ENCODE measurements at regions not wholly inside any gene's neighbourhood (a gene's known extent, or its start where the extent isn't known, plus 50 kb on each side); places are given as distances from the start of the nearest gene placed in this dataset.
"Not testable (repeated sequence)": the region's sequence is repeated elsewhere in the genome, so short reads cannot be mapped to it uniquely, and the experiment has no call there.

- DNase-seq (ENCODE audit: low read depth in 2 of 2): no peak
Measured at GRCh38 chr21:23899561-23899960, 1707.7 kb downstream of the MRPL39 start.

- DNase-seq (ENCODE audit: low read depth in 2 of 2): no peak
Measured at GRCh38 chr21:23890652-23891051, 1716.6 kb downstream of the MRPL39 start.

- DNase-seq (ENCODE audit: low read depth in 2 of 2): peak in 1 of 2 experiments; percentile 1
Measured at GRCh38 chr21:23887725-23888306, 1719.5 kb downstream of the MRPL39 start.

- DNase-seq (ENCODE audit: low read depth in 2 of 2): no peak
Measured at GRCh38 chr21:23886828-23887724, 1720.2 kb downstream of the MRPL39 start.

GRCh38 chr21:23881783-23882182, 1725.5 kb downstream of the MRPL39 start:
- no peak for DNase-seq (ENCODE audit: low read depth in 2 of 2)

GRCh38 chr21:23876925-23877558, 1730.2 kb downstream of the MRPL39 start:
- no peak for DNase-seq (ENCODE audit: low read depth in 2 of 2)

GRCh38 chr21:23874271-23874670, 1733.0 kb downstream of the MRPL39 start:
- DNase-seq (ENCODE audit: low read depth in 2 of 2): no peak

- no peak for DNase-seq (ENCODE audit: low read depth in 2 of 2)
Measured at GRCh38 chr21:23861911-23862504, 1745.3 kb downstream of the MRPL39 start.

GRCh38 chr21:23858878-23859277, 1748.4 kb downstream of the MRPL39 start:
- DNase-seq (ENCODE audit: low read depth in 2 of 2): no peak

GRCh38 chr21:23853796-23854379, 1753.4 kb downstream of the MRPL39 start:
- no peak for DNase-seq (ENCODE audit: low read depth in 2 of 2)

GRCh38 chr21:23837564-23837963, 1769.7 kb downstream of the MRPL39 start:
- DNase-seq (ENCODE audit: low read depth in 2 of 2): no peak

- no peak for DNase-seq (ENCODE audit: low read depth in 2 of 2)
Measured at GRCh38 chr21:23822760-23823159, 1784.5 kb downstream of the MRPL39 start.

- DNase-seq (ENCODE audit: low read depth in 2 of 2): no peak
Measured at GRCh38 chr21:23817337-23817736, 1789.9 kb downstream of the MRPL39 start.

GRCh38 chr21:23812485-23812884, 1794.8 kb downstream of the MRPL39 start:
- no peak for DNase-seq (ENCODE audit: low read depth in 2 of 2)

- DNase-seq (ENCODE audit: low read depth in 2 of 2): no peak
Measured at GRCh38 chr21:23811805-23812204, 1795.5 kb downstream of the MRPL39 start.

- DNase-seq (ENCODE audit: low read depth in 2 of 2): no peak
Measured at GRCh38 chr21:23809573-23809972, 1797.7 kb downstream of the MRPL39 start.

GRCh38 chr21:23806966-23807548, 1800.2 kb downstream of the MRPL39 start:
- DNase-seq (ENCODE audit: low read depth in 2 of 2): not testable (repeated sequence)

GRCh38 chr21:23804866-23805265, 1802.4 kb downstream of the MRPL39 start:
- no peak for DNase-seq (ENCODE audit: low read depth in 2 of 2)

- no peak for DNase-seq (ENCODE audit: low read depth in 2 of 2)
Measured at GRCh38 chr21:23801292-23801691, 1806.0 kb downstream of the MRPL39 start.

GRCh38 chr21:23799376-23799775, 1807.9 kb downstream of the MRPL39 start:
- DNase-seq (ENCODE audit: low read depth in 2 of 2): no peak

- DNase-seq (ENCODE audit: low read depth in 2 of 2): no peak
Measured at GRCh38 chr21:23792300-23792699, 1815.0 kb downstream of the MRPL39 start.

GRCh38 chr21:23789864-23790263, 1817.4 kb downstream of the MRPL39 start:
- DNase-seq (ENCODE audit: low read depth in 2 of 2): no peak

Data from stimulated activated CD4-positive, alpha-beta T cell treated with anti-CD3 and anti-CD28 coated beads, Interleukin-12 subunit alpha, Interleukin-12 subunit beta, amount 100 ng/mL, for 24 hours (primary cell).